Endothelial cell of umbilical vein (primary cell): ENCODE measurements at regions not wholly inside any gene's neighbourhood (a gene's known extent, or its start where the extent isn't known, plus 50 kb on each side); places are given as distances from the start of the nearest gene placed in this dataset.

Experiments used
- BruUV-seq: library from RNA; stranded (reverse); fragments of 400-500 nt; replicated peaks from 2 replicates; lab custom pipeline; 2021; lab: Mats Ljungman, UMichigan
- CTCF ChIA-PET: fragments of 300-600, 350-600 bp; sonication (Branson Sonifier 250); formaldehyde crosslinking; loops from one replicate; lab custom pipeline; 2021; ENCODE audit warnings: antibody characterized with exemption, inconsistent platforms; lab: Charles Lee
- POLR2A ChIA-PET: fragments of 300-600, 350-600 bp; sonication (Branson Sonifier 250); formaldehyde crosslinking; loops from one replicate; lab custom pipeline; 2021; ENCODE audit warnings: antibody characterized with exemption, inconsistent platforms; lab: Charles Lee
- DNase-seq: peaks from one replicate; pipeline ENCODE4 v3.0.0-alpha.2; 2011; ENCODE audit warnings: low read depth, low spot score
- FAIRE-seq: peaks from 2 replicates; lab custom pipeline; 2011; peaks lifted over from hg19 to GRCh38; lab: Jason Lieb, UNC
- H2AFZ ChIP-seq: 2 replicates; pipeline ENCODE4 v1.6.0; 2012; ENCODE audit warnings: low read depth, low read length, control low read depth, inconsistent platforms
- H3K27ac ChIP-seq: 2 replicates; pipeline ENCODE4 v1.5.1; 2011; ENCODE audit warnings: low read depth, mild to moderate bottlenecking, control low read depth, low read length, moderate library complexity; ENCODE audit not compliant: insufficient read depth
- H3K27me3 ChIP-seq, 2 experiments: 2 replicates each; pipeline versions ENCODE4 v1.6.0 to v1.6.1; 2011; ENCODE audit warnings: low read length in 2 of 2, mixed read lengths in 1 of 2; ENCODE audit not compliant: control insufficient read depth in 2 of 2, insufficient read depth in 2 of 2
- H3K36me3 ChIP-seq, 2 experiments: 2 replicates in 1 of 2; 3 replicates in 1 of 2; pipeline ENCODE4 v1.5.1; 2011; ENCODE audit warnings: low read length in 2 of 2, mild to moderate bottlenecking in 1 of 2, moderate library complexity in 1 of 2; ENCODE audit not compliant: control insufficient read depth in 2 of 2, insufficient read depth in 2 of 2; ENCODE audit errors: extremely low read depth in 1 of 2
- H3K4me1 ChIP-seq: 3 replicates; pipeline ENCODE4 v1.5.1; 2011; ENCODE audit warnings: mild to moderate bottlenecking, low read length; ENCODE audit not compliant: control insufficient read depth, insufficient read depth; ENCODE audit errors: extremely low read depth
- H3K4me2 ChIP-seq: 2 replicates; pipeline ENCODE4 v1.6.1; 2011; ENCODE audit warnings: low read length, control low read depth, mixed read lengths; ENCODE audit not compliant: insufficient read depth
- H3K4me3 ChIP-seq, 3 experiments: fragments of 200-600 bp in 1 of 3; sonication (generic), shearing (Covaris generic) in 1 of 3; replicated peaks in 1 of 3; 2 replicates each; pipeline ENCODE4 v1.5.1; 2011 to 2016; ENCODE audit warnings: control low read depth in 3 of 3, low read length in 3 of 3, mild to moderate bottlenecking in 2 of 3, inconsistent platforms in 1 of 3, low read depth in 1 of 3, moderate library complexity in 1 of 3; ENCODE audit not compliant: insufficient read depth in 1 of 3
- H3K79me2 ChIP-seq: 2 replicates; pipeline ENCODE4 v1.6.0; 2012; ENCODE audit warnings: low read length, inconsistent platforms; ENCODE audit not compliant: control insufficient read depth, insufficient read depth
- H3K9ac ChIP-seq: replicated peaks from 2 replicates; pipeline ENCODE3; 2011; ENCODE audit warnings: low read length, control low read depth; ENCODE audit not compliant: insufficient read depth; ENCODE audit errors: extremely low read depth
- H3K9me1 ChIP-seq: replicated peaks from 3 replicates; pipeline ENCODE4 v1.6.0; 2011; ENCODE audit warnings: mild to moderate bottlenecking, low read length; ENCODE audit not compliant: control insufficient read depth, insufficient read depth; ENCODE audit errors: extremely low read depth
- H3K9me3 ChIP-seq: replicated peaks from 2 replicates; pipeline ENCODE4 v1.5.1; 2012; ENCODE audit warnings: low read length, inconsistent platforms; ENCODE audit not compliant: control insufficient read depth, insufficient read depth
- H4K20me1 ChIP-seq: replicated peaks from 2 replicates; pipeline ENCODE3; 2011; ENCODE audit warnings: mild to moderate bottlenecking, low read length; ENCODE audit not compliant: control insufficient read depth, insufficient read depth; ENCODE audit errors: extremely low read depth
- EZH2 ChIP-seq: IDR thresholded peaks from 2 replicates; pipeline ENCODE4 v1.6.1; 2012; ENCODE audit warnings: borderline replicate concordance, low read depth, mild to moderate bottlenecking, moderate library complexity, low read length, inconsistent platforms; ENCODE audit not compliant: severe bottlenecking
- FOS ChIP-seq: IDR thresholded peaks from 2 replicates; pipeline ENCODE4 v1.6.1; 2011; ENCODE audit warnings: mild to moderate bottlenecking, low read length, moderate library complexity, borderline replicate concordance; ENCODE audit not compliant: insufficient read depth
- GATA2 ChIP-seq: IDR thresholded peaks from 2 replicates; pipeline ENCODE4 v1.7.0; 2011; ENCODE audit warnings: low read depth, mild to moderate bottlenecking, moderate library complexity, mixed read lengths, low read length; ENCODE audit not compliant: insufficient read length, insufficient read depth
- JUN ChIP-seq: IDR thresholded peaks from 2 replicates; pipeline ENCODE4 v1.6.1; 2011; ENCODE audit warnings: borderline replicate concordance, low read depth; ENCODE audit not compliant: insufficient read length, insufficient read depth
- MYC ChIP-seq: IDR thresholded peaks from one replicate; pipeline ENCODE4 v1.6.1; 2011; ENCODE audit warnings: mild to moderate bottlenecking, low read depth, low read length
- POLR2A ChIP-seq: IDR thresholded peaks from 2 replicates; pipeline ENCODE4 v1.6.1; 2012; ENCODE audit warnings: low read depth, mild to moderate bottlenecking, control low read depth, low read length
- POLR2AphosphoS5 ChIP-seq: IDR thresholded peaks from 2 replicates; pipeline ENCODE4 v1.6.1; 2012; ENCODE audit warnings: low read depth, mild to moderate bottlenecking, control low read depth, low read length, moderate library complexity; ENCODE audit not compliant: insufficient read depth
- dilution Hi-C: fragments of 300-500 bp; cut with MboI; formaldehyde crosslinking; loops from one replicate; pipeline ENCODE4 v1.15.0; 2019; ENCODE audit warnings: low sequenced_read_pairs; ENCODE audit not compliant: extremely low pct_ligation_motif_present
- intact Hi-C: fragments of 100-400 bp; cut with micrococcal nuclease; formaldehyde crosslinking; loops from one replicate; pipeline ENCODE4 v1.10.0; 2022
- TF ChIP-seq, protein P1 (sequence below), 2 donors: IDR thresholded peaks; 1 replicate in 1 of 2; 2 replicates in 1 of 2; pipeline ENCODE4 v1.5.1; 2011; ENCODE audit warnings: low read length in 2 of 2, mild to moderate bottlenecking in 2 of 2, moderate library complexity in 2 of 2, control low read depth in 1 of 2, inconsistent platforms in 1 of 2, low read depth in 1 of 2; ENCODE audit not compliant: insufficient read depth in 1 of 2; ENCODE audit errors: extremely low read depth in 1 of 2
- TF ChIP-seq, protein P2 (sequence below): IDR thresholded peaks from 2 replicates; pipeline ENCODE4 v1.6.1; 2011; ENCODE audit not compliant: insufficient read depth, insufficient read length

DNA sequence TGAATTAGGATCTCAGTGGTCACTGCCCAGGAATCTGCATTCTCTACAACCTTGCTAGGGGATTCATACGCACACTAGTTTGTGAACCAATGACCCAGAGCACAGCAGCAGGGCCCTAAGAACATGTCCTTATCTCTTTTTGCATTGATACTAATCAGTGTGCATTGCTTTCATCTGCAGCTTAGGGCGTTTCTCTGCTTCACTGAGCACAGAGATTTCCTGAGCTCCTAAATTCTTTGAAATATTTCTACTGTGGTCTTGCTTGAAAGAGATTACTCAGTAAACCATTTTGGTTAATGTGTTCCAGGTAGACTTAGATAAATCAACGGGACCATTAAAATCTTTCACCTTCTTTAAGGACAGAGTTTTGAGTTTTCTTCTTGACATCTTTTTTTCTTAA lies 351.3 kb upstream of the KITLG start:
- H3K79me2 ChIP-seq, result no peaks in the 10 kb centered on the region
- H3K9me3 ChIP-seq, result no peaks in the 10 kb centered on the region
- intact Hi-C loops, result no loop called here
- no peak overlapping the region for H3K4me3 ChIP-seq
- peaks cover 10% of the 10 kb centered on the region for H3K4me1 ChIP-seq
- H4K20me1 ChIP-seq, result no peaks in the 10 kb centered on the region
- no peaks in the 10 kb centered on the region for H3K9me1 ChIP-seq
- no peak overlapping the region for H3K9ac ChIP-seq
- no peaks in the 10 kb centered on the region for H3K27me3 ChIP-seq
- FAIRE-seq (no peak), DNase-seq (no peak)
- dilution Hi-C loops, result no loop called here
- TF ChIP-seq GATA2 (no peak), POLR2A (no peak), MYC (no peak), EZH2 (no peak), JUN (no peak), POLR2AphosphoS5 (no peak), FOS (no peak)
- TF ChIP-seq, protein P1, sequence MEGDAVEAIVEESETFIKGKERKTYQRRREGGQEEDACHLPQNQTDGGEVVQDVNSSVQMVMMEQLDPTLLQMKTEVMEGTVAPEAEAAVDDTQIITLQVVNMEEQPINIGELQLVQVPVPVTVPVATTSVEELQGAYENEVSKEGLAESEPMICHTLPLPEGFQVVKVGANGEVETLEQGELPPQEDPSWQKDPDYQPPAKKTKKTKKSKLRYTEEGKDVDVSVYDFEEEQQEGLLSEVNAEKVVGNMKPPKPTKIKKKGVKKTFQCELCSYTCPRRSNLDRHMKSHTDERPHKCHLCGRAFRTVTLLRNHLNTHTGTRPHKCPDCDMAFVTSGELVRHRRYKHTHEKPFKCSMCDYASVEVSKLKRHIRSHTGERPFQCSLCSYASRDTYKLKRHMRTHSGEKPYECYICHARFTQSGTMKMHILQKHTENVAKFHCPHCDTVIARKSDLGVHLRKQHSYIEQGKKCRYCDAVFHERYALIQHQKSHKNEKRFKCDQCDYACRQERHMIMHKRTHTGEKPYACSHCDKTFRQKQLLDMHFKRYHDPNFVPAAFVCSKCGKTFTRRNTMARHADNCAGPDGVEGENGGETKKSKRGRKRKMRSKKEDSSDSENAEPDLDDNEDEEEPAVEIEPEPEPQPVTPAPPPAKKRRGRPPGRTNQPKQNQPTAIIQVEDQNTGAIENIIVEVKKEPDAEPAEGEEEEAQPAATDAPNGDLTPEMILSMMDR (IDR thresholded peaks at IDR 0.05; ENCODE audit: extremely low read depth in 1 of 2, insufficient read depth in 1 of 2, low read depth in 1 of 2, low read length in 2 of 2), result no peak
- TF ChIP-seq, protein P2, sequence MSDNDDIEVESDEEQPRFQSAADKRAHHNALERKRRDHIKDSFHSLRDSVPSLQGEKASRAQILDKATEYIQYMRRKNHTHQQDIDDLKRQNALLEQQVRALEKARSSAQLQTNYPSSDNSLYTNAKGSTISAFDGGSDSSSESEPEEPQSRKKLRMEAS, result no peak
- no peak overlapping the region for H2AFZ ChIP-seq
- CTCF ChIA-PET, result interaction anchor here (1.7 to 2.5 kb wide), 2 partner anchors 10 to 33 kb away, joined by 4 to 5 read pairs; no protein-coding TSS in a partner anchor
- no peak overlapping the region for H3K27ac ChIP-seq
- BruUV-seq, result no TSS peak
- H3K36me3 ChIP-seq, result no peaks in the 10 kb centered on the region
- POLR2A ChIA-PET, result no interaction called here
- no peak overlapping the region for H3K4me2 ChIP-seq
